Tibial nerve (tissue), 4 donors: ENCODE measurements at regions not wholly inside any gene's neighbourhood (a gene's known extent, or its start where the extent isn't known, plus 50 kb on each side); places are given as distances from the start of the nearest gene placed in this dataset.

ENCODE experiments used
- DNase-seq, 2 donors: peaks; one replicate each; pipeline ENCODE4 v3.0.0-alpha.2; 2019; ENCODE audit warnings: low spot score in 2 of 2
- H3K27ac ChIP-seq, 4 donors: fragments of 200-600 bp; sonication (generic) in 3 of 4; one replicate each; pipeline ENCODE4 v1.5.1; 2017 to 2019; ENCODE audit warnings: mild to moderate bottlenecking in 1 of 4
- H3K27me3 ChIP-seq, 2 donors: fragments of 200-600 bp; sonication (generic) in 1 of 2; one replicate each; pipeline versions ENCODE4 v1.5.1 to v1.6.0; 2017 to 2019
- H3K36me3 ChIP-seq, 3 donors: fragments of 200-600 bp; sonication (generic); one replicate each; pipeline ENCODE4 v1.5.1; 2018 to 2019
- H3K4me1 ChIP-seq, 4 donors: fragments of 200-600 bp; sonication (generic) in 3 of 4; one replicate each; pipeline ENCODE4 v1.5.1; 2017 to 2019
- H3K4me3 ChIP-seq, 4 donors: fragments of 200-600 bp; sonication (generic) in 3 of 4; one replicate each; pipeline ENCODE4 v1.5.1; 2017 to 2019; ENCODE audit warnings: mild to moderate bottlenecking in 1 of 4, moderate library complexity in 1 of 4
- H3K9me3 ChIP-seq, 4 donors: fragments of 200-600 bp; sonication (generic) in 3 of 4; one replicate each; pipeline ENCODE4 v1.5.1; 2017 to 2019
- EP300 ChIP-seq, 2 donors: sonication (generic); formaldehyde crosslinking; IDR thresholded peaks; one replicate each; pipeline ENCODE4 v1.6.1; 2017; ENCODE audit warnings: antibody characterized with exemption in 2 of 2, mild to moderate bottlenecking in 1 of 2
- POLR2A ChIP-seq, 2 donors: fragments of 450-650 bp; IDR thresholded peaks; one replicate each; pipeline ENCODE4 v1.6.1; 2017; ENCODE audit warnings: antibody characterized with exemption in 2 of 2, mild to moderate bottlenecking in 2 of 2, moderate library complexity in 2 of 2
- WGBS, 2 donors: methylation state at CpG; one replicate each; pipeline ENCODE4 v1.1.5; 2018; 5-methylcytosine and 5-hydroxymethylcytosine counted together
- TF ChIP-seq, protein P1 (sequence below), 5 experiments: fragments of 200-600 bp in 3 of 5; fragments of 450-650 bp in 2 of 5; sonication (generic) in 3 of 5; IDR thresholded peaks; one replicate each; pipeline ENCODE4 v1.5.1; 2016 to 2019; ENCODE audit warnings: antibody characterized with exemption in 5 of 5, mild to moderate bottlenecking in 3 of 5, moderate library complexity in 2 of 5

DNA sequence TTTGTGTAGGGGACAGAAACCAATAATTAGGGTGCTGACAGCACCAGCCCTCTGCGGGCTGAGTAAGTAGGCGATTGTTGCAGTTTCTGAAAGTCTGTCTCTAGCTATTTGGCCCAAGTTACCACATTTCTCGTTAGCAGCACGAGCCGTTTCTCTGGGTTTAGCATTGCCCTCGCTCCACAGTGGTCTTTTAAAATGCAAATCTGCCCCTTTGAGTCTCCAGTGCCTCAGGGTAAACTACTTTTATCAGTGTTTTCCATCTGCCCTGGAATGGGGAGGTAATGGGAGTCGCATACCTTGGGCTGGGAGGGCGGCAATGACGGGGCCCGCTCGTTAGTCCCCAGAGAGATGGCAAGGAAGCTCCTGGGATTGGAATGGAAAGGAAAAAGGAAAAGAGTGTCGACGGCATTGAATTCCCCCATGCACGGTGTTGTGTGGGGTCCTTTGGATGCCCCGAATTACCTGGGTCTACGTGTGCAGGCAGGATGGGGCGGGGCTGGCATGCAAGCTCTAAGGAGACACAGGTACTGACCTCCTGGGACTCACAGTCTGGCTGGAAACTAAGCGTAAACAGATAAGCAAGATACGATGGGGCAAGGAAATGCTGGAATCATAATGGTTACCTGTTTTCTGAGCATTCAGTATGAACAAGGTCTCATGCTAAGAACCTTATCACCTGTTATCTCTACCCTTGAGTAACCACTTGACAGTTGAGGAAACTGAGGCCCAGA is 131.8 kb upstream of the MAP1LC3B2 start:
- Histone ChIP-seq H3K36me3 (no peaks in the 10 kb centered on the region), H3K4me3 (no peak overlapping the region), H3K4me1 (peaks cover 0 to 25% (median 10%) of the 10 kb centered on the region in 4 donors), H3K27me3 (no peaks in the 10 kb centered on the region), H3K9me3 (no peaks in the 10 kb centered on the region), H3K27ac (peak overlapping the region in 2 of 4 donors; percentile 66 to 82)
- DNase-seq: no peak
- TF ChIP-seq EP300 (IDR thresholded peaks at IDR 0.05) (no peak), POLR2A (IDR thresholded peaks at IDR 0.05) (no peak)
- TF ChIP-seq, protein P1, sequence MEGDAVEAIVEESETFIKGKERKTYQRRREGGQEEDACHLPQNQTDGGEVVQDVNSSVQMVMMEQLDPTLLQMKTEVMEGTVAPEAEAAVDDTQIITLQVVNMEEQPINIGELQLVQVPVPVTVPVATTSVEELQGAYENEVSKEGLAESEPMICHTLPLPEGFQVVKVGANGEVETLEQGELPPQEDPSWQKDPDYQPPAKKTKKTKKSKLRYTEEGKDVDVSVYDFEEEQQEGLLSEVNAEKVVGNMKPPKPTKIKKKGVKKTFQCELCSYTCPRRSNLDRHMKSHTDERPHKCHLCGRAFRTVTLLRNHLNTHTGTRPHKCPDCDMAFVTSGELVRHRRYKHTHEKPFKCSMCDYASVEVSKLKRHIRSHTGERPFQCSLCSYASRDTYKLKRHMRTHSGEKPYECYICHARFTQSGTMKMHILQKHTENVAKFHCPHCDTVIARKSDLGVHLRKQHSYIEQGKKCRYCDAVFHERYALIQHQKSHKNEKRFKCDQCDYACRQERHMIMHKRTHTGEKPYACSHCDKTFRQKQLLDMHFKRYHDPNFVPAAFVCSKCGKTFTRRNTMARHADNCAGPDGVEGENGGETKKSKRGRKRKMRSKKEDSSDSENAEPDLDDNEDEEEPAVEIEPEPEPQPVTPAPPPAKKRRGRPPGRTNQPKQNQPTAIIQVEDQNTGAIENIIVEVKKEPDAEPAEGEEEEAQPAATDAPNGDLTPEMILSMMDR (IDR thresholded peaks at IDR 0.05): no peak
- WGBS, 2 donors: 61% methylated on average over 19 of the region's 19 CpGs

DNA sequence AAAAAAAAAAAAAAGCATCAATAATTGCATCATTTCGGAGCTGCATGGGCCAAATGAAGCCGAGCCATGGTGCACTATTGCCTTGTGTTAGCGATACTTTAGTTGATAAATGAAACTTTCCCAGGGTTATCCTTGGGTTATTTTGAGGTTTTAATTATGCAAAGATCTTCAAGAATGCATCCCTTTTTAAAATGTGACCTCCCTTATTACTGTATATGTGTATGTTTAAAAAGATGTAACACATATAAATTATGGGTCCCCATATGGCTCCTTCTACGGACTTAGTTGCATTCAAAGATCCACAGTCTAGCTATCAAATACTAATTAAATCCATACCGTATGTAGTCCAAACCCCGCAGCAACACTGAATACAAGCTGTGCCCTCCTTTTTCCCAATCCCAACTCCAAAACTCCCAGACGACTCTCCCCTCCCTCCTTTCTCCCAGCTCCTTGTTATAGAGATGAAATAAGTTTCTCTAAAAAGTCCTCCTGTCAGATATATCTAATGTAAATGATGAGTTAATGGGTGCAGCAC is 129.3 kb upstream of the MAP1LC3B2 start:
- peaks cover 0 to 44% (median 14%) of the 10 kb centered on the region in 4 donors for H3K4me1 ChIP-seq
- WGBS, 2 donors: 81 to 82% methylated on average over 7 of the region's 7 CpGs
- H3K9me3 ChIP-seq: no peaks in the 10 kb centered on the region

DNA sequence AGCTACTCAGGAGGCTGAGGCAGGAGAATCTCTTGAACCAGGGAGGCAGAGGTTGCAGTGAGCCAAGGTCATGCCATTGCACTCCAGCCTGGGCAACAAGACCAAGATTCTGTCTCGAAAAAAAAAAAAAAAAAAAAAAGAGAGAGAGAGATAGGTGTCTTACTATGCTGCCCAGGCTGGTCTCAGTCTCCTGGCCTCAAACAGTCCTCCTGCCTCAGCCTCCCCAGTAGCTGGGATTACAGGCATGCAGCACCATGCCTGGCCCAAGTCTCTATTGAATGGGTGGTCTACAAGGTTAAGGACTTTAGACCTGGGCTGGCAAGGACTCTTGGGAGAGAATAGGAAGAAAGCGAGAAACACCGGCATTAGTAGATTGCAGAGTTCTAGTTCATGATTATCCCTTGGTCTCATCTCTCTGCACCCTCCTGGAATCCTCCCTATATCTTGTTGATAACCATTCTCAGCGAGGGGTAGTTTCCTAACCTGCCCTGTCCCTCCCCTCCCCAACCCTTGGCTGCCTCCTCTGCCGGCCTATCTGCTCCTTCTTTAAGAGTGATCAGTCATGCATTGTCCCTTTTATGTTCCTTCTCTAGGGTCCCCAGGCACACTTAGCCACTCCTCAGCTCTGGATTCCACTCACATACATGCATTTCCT is 128.1 kb upstream of the MAP1LC3B2 start:
- peaks cover 0 to 44% (median 12%) of the 10 kb centered on the region in 4 donors for H3K4me1 ChIP-seq
- WGBS, 2 donors: 96 to 98% methylated on average over 5 of the region's 5 CpGs
- H3K36me3 ChIP-seq: no peaks in the 10 kb centered on the region
- TF ChIP-seq POLR2A (IDR thresholded peaks at IDR 0.05) (no peak), EP300 (IDR thresholded peaks at IDR 0.05) (no peak)
- TF ChIP-seq, protein P1 (IDR thresholded peaks at IDR 0.05): no peak
- no peaks in the 10 kb centered on the region for H3K27me3 ChIP-seq
- H3K27ac ChIP-seq: no peak overlapping the region
- DNase-seq: no peak
- no peaks in the 10 kb centered on the region for H3K9me3 ChIP-seq
- H3K4me3 ChIP-seq: no peak overlapping the region

More for the DNA sequence above, 129.3 kb upstream of the MAP1LC3B2 start:
- no peak for TF ChIP-seq POLR2A (IDR thresholded peaks at IDR 0.05)
- TF ChIP-seq, protein P1 (IDR thresholded peaks at IDR 0.05): no peak
- no peak for TF ChIP-seq EP300 (IDR thresholded peaks at IDR 0.05)
- no peak overlapping the region for H3K27ac ChIP-seq
- no peaks in the 10 kb centered on the region for H3K27me3 ChIP-seq
- no peak for DNase-seq
- no peaks in the 10 kb centered on the region for H3K36me3 ChIP-seq
- no peak overlapping the region for H3K4me3 ChIP-seq

DNA sequence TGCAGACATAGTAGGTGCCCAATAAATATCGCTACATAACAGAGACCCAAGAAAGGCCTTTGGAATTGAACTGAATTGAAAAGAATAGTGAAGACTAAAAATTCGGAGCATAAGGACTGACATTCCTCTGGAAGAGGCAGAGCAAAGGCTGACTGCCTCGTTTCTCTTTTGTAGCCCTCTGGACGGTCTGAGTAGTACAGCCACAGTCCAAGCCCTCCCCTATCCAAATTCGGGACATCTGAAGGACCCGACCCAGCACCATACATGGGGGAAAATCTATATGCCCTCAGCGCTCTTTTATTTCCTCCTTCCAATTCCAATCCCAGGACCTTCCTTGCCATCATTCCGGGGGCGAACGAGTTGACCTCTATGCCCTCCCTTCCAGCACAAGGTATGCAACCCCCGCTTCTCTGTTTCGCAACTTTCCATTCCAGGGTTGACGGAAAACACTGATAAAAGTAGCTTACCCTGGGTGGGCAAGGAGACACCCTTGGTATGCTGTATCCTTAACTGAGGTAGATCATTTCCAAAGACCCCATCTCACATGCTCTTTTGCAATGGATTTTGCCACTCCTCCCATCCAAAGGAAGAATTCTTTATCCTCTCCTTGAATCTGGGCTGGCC is 127.4 kb upstream of the MAP1LC3B2 start:
- WGBS, 2 donors: 88 to 90% methylated on average over 13 of the region's 13 CpGs
- Histone ChIP-seq H3K9me3 (no peaks in the 10 kb centered on the region), H3K27ac (no peak overlapping the region), H3K36me3 (no peaks in the 10 kb centered on the region), H3K4me1 (peaks cover 0 to 43% (median 7%) of the 10 kb centered on the region in 4 donors), H3K4me3 (no peak overlapping the region), H3K27me3 (no peaks in the 10 kb centered on the region)
- no peak for DNase-seq
- TF ChIP-seq EP300 (IDR thresholded peaks at IDR 0.05): no peak
- TF ChIP-seq, protein P1 (IDR thresholded peaks at IDR 0.05): no peak
- no peak for TF ChIP-seq POLR2A (IDR thresholded peaks at IDR 0.05)
